Islet precursor cell (in vitro differentiated cells): ENCODE measurements at regions not wholly inside any gene's neighbourhood (a gene's known extent, or its start where the extent isn't known, plus 50 kb on each side); places are given as distances from the start of the nearest gene placed in this dataset.
A peak's percentile ranks its signal among the peaks of the same experiment; 100 is the strongest.
"Not testable (repeated sequence)": the region's sequence is repeated elsewhere in the genome, so short reads cannot be mapped to it uniquely, and the experiment has no call there.

Source experiments
- DNase-seq: peaks from one replicate; pipeline ENCODE4 v3.0.0-alpha.2; 2018

DNA sequence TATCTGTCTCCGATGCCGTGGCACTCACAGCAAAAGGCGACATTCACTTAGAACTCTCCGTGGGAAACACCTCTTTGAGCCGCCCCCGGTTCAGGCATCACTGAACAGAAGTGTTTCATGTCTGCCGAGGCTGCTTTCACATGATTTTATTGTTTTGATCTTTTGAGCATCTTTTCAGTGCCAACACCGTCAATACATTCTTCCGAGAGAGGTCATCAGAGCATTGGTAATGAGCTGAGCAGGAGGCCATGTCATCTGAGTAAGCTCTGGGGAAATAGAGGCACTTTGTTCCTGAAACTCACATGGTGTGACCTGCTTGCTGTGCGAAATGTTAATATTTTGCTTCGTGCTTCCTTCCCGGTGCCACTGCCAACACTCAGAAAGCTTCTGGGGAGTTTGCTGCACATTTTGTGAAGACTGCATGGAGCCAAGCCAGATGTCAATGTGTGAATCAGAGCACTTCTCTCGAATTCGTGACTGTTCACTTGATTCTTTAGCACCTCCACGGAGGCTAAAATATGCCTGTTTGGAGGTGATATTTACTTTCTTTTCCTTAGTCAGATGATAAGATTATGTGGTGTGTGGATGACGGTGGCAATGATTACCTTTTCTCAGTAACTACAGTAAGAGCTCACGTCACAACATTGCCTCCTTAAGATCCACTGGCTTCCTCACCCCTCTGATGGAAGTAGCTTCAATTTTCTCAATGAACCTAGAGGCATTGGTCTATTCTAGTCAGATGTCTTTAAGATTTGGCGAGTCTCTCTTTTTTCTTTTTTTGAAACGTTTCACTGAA, 222.3 kb upstream of the HS3ST1 start:
- DNase-seq, result no peak

DNA sequence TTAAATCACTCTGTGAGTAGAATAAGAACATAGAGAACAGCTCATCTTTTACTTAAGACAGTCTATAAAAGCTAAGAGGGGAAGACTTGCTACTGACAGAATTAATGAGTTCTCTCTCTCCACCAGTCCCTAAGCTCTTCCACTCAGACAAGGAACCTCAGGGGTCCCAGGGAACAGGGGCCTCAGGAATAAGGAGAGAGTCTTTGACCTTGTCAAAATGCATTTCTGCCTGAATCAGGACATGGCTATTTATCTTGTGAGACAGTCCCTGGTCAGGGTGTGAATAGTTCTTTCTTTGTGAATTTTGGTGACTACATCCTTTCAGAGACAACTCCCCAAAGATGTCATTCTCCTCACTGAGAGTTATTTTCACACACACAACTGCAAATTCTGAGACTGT, 218.7 kb upstream of the HS3ST1 start:
- no peak for DNase-seq

DNA sequence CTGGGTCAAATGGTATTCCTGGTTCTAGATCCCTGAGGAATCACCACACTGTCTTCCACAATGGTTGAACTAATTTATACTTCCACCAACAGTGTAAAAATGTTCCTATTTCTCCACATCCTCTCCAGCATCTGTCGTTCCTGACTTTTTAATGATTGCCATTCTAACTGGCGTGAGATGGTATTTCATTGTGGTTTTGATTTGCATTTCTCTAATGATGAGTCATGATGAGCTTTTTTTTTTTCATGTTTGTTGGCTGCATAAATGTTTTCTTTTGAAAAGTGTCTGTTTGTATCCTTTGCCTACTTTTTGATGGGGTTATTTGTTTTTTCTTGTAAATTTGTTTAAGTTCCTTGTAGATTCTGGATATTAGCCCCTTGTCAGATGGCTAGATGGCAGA, 214.4 kb upstream of the HS3ST1 start:
- DNase-seq, result not testable (repeated sequence)

DNA sequence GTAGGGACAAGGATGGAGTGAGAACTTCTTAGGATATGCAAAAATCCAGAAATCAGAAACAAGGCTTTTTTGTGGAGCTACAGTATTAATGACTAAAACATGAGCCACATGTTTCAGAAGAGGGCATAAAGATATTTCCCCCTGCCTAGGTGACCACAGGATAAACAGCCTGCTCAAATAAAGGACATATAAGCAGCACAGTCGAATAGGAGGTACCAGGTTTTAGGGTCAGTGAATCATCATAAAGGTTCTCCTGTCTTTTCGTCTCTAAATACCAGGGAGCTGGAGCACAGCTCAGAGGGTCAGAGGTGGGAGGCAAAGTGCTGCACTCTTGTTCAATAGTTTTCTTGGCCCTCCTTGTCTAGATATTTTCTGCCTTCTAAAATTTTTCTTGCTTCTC, 211.9 kb upstream of the HS3ST1 start:
- no peak for DNase-seq

DNA sequence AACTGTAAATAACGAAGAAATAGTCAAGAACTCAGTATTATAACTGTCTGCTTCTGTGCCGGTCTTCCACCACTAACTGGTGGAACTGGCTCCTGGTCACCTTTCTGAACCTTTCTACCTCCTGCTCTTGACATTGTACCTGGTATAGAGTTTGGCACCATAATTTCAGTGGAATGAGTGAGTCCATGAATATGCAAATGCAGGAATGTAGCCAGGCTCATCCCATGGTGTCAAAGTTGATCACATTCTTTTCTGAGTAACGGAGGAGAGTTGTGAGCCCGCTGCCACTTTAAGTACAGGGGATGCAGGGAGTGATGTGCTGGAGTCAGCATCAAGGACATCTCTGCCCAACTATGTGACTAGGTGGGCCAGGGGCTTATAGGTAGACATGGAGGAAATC, 207.9 kb upstream of the HS3ST1 start:
- no peak for DNase-seq

DNA sequence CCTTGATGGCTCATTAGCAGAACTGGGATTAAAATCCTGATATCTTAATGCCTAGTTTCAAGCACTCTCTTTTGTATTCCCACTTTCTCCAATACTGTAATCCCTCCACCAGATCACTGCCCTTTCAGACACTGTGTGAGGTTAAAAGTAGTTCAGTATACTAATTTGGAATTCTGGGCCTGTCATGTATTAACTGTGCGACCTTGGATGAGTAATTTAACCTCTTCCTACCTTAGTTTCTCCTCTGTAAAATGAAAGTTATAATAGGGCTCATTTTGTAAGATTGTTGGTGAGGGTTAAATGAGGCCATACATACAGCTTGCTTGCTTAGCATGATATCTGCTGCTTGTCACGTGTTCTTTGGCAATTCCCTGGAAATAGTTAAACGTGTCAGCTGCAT, 207.3 kb upstream of the HS3ST1 start:
- no peak for DNase-seq

DNA sequence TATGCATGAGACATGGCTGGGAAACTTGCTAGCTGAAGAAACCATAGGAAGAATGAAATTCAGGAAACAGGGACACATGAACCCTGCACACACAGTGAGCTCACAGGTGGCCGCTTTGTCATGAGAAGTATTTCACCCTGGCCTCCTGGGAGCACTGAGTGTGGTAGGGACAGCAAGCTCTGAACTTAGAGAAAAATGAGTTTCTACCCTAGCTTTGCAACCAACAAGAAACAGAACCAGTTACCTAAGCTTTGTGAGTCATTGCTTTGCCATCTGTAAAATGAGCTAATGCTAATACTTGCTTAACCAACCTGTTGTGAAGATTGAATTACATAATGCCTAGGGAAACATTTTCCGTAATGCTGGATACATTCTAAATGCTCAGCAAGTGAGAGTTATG, 206.6 kb upstream of the HS3ST1 start:
- DNase-seq, result peak; percentile 71

DNA sequence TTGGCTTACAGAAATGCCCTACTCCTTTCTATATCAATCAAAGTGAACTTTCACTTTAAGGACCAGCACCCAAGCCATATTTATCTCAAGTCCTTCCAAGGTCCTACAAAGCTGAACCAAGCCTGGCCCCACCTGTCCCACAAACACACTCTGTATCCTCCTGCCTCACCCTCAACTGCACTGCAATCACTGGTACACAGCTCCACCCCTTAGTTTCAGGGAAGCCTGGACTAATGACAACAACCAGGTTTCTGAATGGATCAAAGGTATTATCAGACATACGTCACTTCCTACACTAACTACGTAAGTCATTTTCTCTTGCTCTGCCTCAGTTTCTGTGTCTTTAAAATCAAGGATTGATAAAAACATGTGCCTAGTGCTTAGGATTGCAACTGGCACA, 205.6 kb upstream of the HS3ST1 start:
- no peak for DNase-seq

DNA sequence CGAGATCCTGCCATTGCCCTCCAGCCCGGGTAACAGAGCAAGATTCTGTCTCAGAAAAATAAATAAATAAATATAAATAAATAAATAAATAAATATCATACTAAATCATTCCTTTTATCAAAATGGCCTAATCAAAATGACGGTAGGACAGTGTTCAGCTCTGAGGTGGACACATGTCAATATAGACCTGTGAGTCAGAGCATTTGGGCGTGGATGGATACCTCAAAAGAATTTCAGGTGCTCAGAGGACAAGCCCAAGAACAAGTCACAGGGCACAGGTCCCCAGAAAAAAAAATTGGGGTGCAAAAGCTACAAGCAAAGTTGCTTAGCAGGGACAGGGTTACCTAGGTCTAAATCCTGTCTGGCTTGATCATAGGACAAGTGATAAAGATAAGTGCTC, 204.7 kb upstream of the HS3ST1 start:
- no peak for DNase-seq

DNA sequence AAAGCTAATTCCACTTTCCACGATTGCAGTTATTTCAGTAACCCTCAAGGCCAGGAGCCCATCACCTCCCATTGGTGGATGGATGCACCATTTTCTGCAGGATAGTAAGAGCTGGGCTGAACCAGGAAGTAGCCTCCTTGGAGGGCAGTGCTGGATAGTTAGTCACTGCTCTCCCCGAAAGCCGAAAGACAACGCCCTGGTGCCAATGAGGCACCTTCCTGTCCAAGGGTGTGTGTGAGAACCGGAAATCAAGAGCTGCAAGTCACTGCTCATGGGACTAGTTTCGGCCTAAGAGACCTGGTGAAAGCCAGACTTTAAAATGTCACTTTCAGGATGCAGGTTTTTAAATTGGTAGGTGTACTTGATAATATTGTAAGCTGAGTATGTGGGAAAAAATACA, 203.8 kb upstream of the HS3ST1 start:
- DNase-seq, result no peak

DNA sequence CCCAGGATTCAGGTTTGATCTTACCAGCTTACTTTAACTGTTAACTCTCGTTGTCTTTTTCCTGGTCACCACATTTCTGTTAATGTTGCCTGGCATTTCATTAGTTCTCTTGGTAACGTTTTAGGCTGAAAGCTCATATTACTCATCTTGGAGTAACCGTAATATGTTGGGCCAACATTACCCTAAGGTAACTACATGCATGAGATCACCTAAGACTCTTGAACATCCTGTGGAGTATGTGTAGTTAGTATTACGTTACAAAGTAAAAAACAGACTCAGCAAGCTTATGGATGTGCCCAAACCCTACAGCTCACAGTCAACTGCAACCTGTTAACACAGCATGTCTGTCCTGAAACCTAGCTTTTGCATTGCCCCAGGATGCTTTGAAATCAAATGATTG, 203.3 kb upstream of the HS3ST1 start:
- DNase-seq, result no peak

DNA sequence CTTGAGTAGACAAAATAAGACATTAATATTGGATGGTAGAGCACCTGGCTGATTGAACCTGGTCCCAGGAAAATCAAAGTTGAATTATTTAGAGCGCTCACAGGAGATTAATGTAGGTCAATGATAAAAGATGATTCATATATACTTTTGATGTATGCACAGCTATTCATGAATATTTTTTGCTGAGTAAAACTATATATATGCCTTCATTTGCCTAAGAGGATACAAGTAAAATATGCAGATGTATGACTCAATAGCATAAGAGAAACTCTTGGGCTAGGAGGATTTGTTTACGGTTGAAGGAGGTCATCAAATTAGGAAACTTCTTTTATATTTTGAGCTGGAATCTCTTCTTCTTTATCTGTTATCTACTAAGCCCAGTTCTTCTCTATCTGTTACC, 202.7 kb upstream of the HS3ST1 start:
- DNase-seq, result no peak

DNA sequence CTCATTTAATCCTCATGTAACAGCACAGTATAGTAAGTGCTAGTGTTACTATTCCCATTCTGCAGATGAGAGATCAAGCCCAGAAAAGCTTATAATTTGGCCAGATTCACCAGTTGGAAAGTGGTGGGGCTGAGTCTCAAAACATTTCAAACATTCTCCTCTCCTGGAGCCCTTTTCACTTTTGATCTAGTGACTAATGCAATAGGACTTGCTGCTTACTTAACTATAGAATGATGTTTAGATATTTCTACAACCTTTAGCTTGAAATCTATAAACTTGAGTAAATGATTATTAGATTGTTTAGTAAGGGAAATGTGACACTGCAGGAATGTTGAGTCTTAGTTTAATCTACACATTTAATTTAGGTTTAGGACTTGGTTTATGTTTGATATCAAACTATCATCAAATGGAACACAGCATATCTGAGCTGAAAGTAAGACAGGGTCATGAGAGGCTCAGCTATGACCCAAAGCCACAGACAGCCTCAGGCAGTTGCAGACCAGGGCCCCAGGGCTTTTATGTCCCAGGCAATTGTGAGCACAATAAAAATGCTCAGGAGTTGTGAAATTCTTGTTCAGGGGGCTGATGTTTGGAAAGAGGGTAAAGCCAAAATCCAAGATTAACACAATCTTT, 199.5 kb upstream of the HS3ST1 start:
- no peak for DNase-seq

DNA sequence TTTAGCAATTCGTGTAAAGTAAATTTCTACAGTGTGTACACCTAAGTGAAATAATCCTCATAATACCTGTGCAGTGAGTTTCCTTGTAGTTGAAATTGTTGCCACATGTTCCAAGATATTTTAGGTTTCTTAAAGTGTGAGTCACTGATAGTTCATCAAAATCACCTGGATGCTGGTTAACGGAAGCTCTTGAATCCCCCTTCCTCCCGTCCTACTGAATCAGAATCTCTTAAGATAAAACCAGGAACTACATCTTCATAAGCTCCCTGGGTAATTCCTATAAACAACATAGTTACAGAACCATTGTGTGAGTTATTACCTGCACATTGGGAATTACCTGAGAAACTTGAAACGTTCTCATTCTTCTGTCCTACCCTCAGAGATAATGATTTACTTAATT, 197.4 kb upstream of the HS3ST1 start:
- DNase-seq, result no peak

DNA sequence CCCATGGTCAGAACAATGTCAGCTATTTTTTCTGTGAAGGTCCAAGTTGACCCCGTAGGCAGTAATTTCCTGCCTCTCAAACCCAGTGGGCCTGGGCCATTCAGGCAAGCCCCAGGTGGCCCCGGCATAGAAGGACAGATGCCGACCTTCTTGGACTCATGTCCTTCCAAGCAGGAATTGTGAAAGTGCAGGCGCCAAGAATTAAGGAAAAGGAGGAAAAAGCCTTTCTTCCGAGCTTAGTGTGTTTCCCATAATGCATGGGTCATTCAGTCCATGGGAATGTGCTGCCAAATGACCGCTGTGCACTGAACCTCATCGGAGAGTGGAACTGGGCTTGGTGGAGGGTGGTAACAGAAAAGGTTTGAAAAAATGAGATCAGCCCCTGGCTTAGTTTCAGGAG, 196.5 kb upstream of the HS3ST1 start:
- DNase-seq, result no peak

DNA sequence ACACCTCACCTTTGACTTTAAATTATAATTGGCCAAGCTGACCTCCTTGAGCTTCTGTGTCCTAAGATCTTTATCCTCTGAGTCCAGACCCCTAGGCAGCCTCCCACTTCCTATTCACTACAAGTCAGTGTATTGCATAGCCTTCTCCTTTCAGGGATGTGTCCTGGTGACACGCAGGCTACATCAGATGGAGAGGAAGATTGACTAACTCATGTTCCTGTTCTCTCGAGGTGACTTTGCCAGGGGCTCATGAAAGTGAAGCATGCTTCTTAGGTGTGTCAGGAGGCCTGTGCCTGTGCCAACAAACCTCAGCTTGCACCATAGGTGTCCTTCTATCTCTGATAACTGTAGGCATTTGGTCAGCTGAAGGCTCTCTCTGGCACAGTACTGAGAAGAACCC, 195.7 kb upstream of the HS3ST1 start:
- DNase-seq, result no peak

DNA sequence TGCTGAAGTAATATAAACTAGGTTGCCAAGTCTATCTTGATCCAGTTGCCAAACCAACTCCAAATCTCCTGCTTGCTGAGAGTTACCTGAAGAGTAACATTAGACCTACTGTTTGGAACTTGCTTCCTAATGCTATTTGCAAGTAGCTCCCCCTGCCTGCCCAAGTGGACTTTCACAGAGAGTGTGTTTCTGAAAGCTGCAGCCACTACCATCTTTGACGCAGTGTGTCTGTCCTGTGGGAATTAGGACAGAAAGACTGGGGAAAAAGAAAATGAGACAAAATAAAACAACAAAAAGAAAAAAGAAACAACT, 195.0 kb upstream of the HS3ST1 start:
- peak; percentile 69 for DNase-seq

DNA sequence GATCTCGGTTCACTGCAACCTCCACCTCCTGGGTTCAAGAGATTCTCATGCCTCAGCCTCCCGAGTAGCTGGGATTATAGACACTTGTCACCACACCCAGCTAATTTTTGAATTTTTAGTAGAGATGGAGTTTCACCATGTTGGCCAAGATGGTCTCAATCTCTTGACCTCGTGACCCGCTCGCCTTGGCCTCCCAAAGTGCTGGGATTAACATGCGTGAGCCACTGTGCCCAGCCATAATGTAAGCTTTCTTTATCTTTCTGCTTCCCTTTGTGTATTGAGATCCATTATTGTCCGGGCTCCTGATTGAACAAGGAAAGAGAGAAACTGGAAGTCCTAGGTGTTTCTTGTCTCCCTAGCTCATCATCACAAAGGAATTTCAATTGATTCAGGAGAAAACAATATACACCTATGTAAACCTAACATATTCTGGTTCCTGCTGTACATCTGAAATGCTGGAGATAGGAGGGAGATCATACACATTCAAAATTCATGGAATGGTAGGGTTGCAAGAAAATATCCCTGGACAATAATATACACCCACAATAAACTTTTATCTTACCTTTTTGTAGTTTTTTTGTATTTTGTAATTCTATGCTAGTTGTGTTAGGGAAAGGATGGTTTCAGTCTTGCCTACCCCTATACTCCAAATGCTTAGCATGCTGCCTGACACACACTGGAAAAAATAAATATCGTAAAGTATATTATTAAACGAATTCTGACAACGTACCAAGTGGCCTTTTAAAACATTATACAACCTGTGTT, 194.4 kb upstream of the HS3ST1 start:
- no peak for DNase-seq

DNA sequence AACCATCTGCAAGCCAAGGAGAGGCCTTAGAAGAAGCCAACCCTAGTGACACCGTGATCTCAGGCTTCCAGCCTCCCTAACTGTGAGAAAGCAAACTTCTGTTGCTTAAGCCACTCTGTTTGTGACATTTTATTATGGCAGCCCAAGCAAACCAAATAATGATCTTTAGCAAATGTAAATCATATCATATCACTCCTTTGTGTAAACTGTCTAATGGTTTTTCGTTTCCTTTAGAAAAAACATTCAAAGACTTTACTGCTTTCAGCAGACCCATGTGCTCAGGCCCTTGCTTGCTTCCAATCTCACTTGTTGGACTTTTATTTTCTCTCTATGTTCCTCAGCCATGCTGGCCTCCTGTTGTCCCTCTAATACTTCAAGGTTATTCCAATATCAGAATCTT, 192.2 kb upstream of the HS3ST1 start:
- DNase-seq, result no peak

DNA sequence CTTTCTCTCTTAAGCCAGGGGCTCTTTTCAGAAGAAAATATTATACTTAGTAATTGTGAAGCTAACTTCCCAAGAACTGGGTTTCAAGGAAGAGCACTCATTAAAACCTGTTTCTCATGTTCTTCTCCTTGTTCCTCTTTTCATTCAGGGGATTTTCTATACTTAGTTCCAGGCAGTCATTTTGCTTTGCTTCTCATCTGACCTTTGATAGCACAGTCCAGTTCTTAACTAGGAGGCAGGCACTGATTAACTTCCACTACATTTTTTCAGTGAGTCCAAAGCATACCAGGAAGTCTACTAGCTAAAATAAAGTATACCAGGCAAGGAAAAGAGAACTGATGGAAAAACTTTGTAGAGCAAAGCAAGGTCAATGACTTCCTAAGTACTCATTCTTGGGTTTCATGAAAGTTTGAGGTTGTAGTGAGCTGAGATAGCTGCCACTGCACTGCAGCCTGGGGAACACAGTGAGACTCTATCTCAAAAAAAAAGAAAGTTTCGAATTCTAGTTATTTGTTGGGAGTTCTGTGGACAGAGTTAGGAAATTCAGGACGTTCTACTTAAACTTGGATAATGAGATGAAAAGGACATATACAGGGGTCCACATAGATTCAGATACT, 190.1 kb upstream of the HS3ST1 start:
- DNase-seq, result no peak

DNA sequence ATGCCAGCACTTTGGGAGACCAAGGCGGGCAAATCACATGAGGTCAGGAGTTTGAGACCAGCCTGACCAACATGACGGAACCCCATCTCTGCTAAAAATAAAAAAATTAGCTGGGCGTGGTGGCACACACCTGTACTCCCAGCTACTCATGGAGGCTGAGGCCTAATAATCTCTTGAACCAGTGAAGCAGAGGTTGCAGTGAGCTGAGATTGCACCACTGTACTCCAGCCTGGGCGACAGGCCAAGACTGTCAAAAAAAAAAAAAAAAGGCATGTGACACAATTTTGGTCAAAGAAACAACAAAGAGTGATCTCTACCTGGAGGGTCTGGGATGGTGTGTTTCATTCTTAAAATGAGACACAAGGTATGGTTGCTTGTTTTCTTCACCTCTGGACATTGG, 188.2 kb upstream of the HS3ST1 start:
- no peak for DNase-seq

DNA sequence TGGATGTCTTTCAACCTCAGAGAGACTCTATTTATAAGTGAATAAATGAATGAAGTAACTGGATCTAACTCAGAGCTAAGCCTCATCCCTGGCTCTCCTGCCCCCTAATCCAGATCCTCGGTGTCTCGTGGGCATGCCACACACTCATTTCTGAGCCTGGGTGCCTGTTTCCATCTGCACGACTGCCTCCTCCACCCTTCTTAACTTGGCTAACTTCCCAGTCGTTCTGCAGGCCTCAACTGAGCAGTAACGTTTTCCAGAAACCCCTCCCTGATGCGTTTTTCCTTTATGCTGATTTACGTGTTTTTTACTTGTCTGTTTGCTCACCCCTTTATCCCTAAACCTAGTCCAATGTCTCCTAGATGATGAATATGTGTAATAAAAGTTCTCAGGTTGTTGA, 186.9 kb upstream of the HS3ST1 start:
- DNase-seq, result no peak

DNA sequence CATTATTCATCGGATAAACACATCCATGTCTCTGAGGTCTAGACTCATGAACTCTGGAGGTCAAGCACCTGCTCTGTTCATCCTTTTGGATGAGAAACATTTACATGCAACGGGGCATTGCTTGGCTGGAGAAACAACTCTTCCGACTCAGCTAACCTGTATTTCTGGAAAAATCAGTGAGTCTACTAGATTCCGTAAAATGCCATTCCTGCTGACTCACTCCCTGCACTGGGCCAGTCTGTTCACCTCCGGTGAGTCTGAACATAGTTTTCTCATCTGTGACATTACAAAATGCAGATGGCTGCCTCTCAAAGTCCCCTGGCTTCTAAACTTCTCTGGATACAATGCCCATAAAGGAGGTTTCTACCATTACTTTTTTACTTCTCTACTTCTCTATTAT, 185.7 kb upstream of the HS3ST1 start:
- DNase-seq, result peak; percentile 90

DNA sequence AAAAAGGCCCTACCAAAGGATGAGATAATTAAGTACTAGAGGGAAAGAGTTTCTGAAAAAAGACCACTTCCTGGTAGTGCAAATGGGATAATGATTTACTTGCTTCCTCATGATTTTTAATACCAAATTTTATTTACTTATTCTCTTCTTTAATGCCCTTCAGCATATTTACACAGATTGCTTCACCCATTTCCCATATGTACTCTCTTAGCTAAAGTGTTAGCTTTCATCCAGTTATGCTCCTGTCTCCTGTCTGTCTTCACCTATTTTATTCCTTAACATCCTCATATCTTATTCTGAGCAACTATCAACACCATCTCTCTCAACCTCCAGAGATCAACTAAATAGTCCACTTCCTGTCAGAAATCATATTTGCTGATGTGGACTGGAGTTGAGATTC, 183.2 kb upstream of the HS3ST1 start:
- DNase-seq, result no peak
